ENCODE measurements at regions not wholly inside any gene's neighbourhood (a gene's known extent, or its start where the extent isn't known, plus 50 kb on each side); places are given as distances from the start of the nearest gene placed in this dataset.

DNA sequence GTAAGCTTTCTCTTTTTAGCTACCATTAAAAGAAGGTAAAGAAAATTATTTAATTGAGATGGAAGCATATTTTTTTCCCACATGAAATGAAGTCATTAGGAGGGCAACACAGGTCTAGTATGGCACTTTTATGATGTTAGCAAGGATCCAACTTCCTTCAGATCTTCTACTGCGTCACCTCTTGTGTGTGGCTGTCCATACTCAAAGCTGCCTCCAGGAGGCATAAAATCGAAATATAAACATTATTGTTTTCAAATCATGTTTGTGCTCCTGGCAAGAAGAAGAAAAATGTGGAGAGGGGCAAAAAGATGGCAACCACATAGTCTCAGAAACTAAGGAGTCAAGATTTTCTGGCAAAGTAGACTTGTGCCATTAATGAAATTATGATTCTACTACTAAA is 791.7 kb upstream of the EPHA6 start:
- Histone ChIP-seq H3K27me3 (ENCODE audit: insufficient read depth, low read depth, low read length) (no peaks in the 10 kb centered on the region), H4K20me1 (ENCODE audit: insufficient read depth) (no peaks in the 10 kb centered on the region), H3K79me2 (replicated peaks; ENCODE audit: insufficient read depth, low read length) (no peaks in the 10 kb centered on the region), H3K9me2 (ENCODE audit: insufficient read depth, low read length) (no peaks in the 10 kb centered on the region), H3K9me3 (ENCODE audit: low read length) (no peaks in the 10 kb centered on the region), H3K27ac (ENCODE audit: low read length) (no peak overlapping the region), H3F3A (ENCODE audit: insufficient read depth, low read length, poor library complexity, severe bottlenecking) (no peaks in the 10 kb centered on the region), H3K4me3 (ENCODE audit: low read length) (no peak overlapping the region), H3K9ac (ENCODE audit: low read length) (no peak overlapping the region), H3K36me3 (ENCODE audit: insufficient read depth, low read length) (no peaks in the 10 kb centered on the region), H2AFZ (ENCODE audit: low read depth, low read length) (no peak overlapping the region), H3K4me2 (ENCODE audit: low read length) (no peak overlapping the region)
- no peak for TF ChIP-seq EZH2 (IDR thresholded peaks at IDR 0.05; ENCODE audit: borderline replicate concordance, insufficient read depth, low read length, poor library complexity, severe bottlenecking)

DNA sequence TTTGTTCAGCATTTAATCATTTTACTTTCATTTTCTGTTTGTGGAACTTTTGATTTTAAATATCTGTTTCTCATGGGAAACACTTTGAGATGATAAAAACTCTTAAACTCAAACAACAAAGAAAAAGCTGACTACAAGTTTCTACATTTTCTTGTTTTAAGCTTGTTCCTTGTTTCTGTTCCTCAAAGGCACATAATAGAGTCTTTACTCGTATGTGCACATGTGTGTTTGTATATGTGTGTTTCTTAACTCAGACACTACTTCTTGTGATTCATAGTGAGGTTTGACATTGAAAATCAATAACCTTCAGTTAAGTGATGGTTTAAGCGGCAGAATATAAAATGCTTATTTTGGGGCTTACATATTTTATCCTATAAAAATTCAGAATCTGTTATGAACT is 786.7 kb upstream of the EPHA6 start:
- Histone ChIP-seq H3K79me2 (replicated peaks; ENCODE audit: insufficient read depth, low read length) (no peaks in the 10 kb centered on the region), H4K20me1 (ENCODE audit: insufficient read depth) (no peaks in the 10 kb centered on the region), H3K36me3 (ENCODE audit: insufficient read depth, low read length) (no peaks in the 10 kb centered on the region), H3K4me3 (ENCODE audit: low read length) (no peak overlapping the region), H3K4me2 (ENCODE audit: low read length) (no peak overlapping the region), H3K27me3 (ENCODE audit: insufficient read depth, low read depth, low read length) (no peaks in the 10 kb centered on the region), H3K27ac (ENCODE audit: low read length) (no peak overlapping the region), H3K9me3 (ENCODE audit: low read length) (no peaks in the 10 kb centered on the region), H3K9me2 (ENCODE audit: insufficient read depth, low read length) (no peaks in the 10 kb centered on the region), H2AFZ (ENCODE audit: low read depth, low read length) (no peak overlapping the region), H3K9ac (ENCODE audit: low read length) (no peak overlapping the region), H3F3A (ENCODE audit: insufficient read depth, low read length, poor library complexity, severe bottlenecking) (no peaks in the 10 kb centered on the region)
- TF ChIP-seq, protein P1, sequence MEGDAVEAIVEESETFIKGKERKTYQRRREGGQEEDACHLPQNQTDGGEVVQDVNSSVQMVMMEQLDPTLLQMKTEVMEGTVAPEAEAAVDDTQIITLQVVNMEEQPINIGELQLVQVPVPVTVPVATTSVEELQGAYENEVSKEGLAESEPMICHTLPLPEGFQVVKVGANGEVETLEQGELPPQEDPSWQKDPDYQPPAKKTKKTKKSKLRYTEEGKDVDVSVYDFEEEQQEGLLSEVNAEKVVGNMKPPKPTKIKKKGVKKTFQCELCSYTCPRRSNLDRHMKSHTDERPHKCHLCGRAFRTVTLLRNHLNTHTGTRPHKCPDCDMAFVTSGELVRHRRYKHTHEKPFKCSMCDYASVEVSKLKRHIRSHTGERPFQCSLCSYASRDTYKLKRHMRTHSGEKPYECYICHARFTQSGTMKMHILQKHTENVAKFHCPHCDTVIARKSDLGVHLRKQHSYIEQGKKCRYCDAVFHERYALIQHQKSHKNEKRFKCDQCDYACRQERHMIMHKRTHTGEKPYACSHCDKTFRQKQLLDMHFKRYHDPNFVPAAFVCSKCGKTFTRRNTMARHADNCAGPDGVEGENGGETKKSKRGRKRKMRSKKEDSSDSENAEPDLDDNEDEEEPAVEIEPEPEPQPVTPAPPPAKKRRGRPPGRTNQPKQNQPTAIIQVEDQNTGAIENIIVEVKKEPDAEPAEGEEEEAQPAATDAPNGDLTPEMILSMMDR (IDR thresholded peaks at IDR 0.05; ENCODE audit: poor library complexity, severe bottlenecking), result no peak
- TF ChIP-seq, protein P2, sequence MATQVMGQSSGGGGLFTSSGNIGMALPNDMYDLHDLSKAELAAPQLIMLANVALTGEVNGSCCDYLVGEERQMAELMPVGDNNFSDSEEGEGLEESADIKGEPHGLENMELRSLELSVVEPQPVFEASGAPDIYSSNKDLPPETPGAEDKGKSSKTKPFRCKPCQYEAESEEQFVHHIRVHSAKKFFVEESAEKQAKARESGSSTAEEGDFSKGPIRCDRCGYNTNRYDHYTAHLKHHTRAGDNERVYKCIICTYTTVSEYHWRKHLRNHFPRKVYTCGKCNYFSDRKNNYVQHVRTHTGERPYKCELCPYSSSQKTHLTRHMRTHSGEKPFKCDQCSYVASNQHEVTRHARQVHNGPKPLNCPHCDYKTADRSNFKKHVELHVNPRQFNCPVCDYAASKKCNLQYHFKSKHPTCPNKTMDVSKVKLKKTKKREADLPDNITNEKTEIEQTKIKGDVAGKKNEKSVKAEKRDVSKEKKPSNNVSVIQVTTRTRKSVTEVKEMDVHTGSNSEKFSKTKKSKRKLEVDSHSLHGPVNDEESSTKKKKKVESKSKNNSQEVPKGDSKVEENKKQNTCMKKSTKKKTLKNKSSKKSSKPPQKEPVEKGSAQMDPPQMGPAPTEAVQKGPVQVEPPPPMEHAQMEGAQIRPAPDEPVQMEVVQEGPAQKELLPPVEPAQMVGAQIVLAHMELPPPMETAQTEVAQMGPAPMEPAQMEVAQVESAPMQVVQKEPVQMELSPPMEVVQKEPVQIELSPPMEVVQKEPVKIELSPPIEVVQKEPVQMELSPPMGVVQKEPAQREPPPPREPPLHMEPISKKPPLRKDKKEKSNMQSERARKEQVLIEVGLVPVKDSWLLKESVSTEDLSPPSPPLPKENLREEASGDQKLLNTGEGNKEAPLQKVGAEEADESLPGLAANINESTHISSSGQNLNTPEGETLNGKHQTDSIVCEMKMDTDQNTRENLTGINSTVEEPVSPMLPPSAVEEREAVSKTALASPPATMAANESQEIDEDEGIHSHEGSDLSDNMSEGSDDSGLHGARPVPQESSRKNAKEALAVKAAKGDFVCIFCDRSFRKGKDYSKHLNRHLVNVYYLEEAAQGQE (IDR thresholded peaks at IDR 0.05; ENCODE audit: borderline replicate concordance), result no peak
- TF ChIP-seq EZH2 (IDR thresholded peaks at IDR 0.05; ENCODE audit: borderline replicate concordance, insufficient read depth, low read length, poor library complexity, severe bottlenecking) (no peak), POLR2AphosphoS5 (IDR thresholded peaks at IDR 0.05) (no peak), RAD21 (conservative IDR thresholded peaks at IDR 0.05) (no peak), SMC3 (conservative IDR thresholded peaks at IDR 0.05; ENCODE audit: poor library complexity) (no peak)

DNA sequence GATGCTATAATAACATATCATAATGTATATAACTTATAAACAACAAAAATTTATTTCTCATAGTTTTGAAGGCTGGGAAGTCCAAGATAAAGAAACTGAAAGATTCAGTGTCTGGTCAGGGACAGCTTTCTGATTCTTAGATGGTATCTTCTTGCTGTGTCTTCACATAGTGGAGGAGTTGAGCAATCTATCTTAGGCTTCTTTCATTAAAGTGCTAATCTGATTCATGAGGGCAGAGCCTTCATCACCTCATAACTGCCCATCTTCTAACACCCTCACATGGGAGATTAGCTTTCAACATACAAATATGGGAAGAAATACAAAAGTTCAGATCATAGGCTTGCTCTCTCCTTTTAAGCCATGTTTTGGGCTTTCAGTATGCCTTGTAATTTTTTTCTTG is 774.8 kb upstream of the EPHA6 start:
- no peaks in the 10 kb centered on the region for H3K9me3 ChIP-seq (ENCODE audit: low read length)
- H3K27ac ChIP-seq (ENCODE audit: low read length), result no peak overlapping the region
- TF ChIP-seq EP300 (conservative IDR thresholded peaks at IDR 0.05; ENCODE audit: poor library complexity, severe bottlenecking), result no peak
- TF ChIP-seq, protein P1 (IDR thresholded peaks at IDR 0.05; ENCODE audit: poor library complexity, severe bottlenecking), result no peak
- no peak for TF ChIP-seq MXI1 (conservative IDR thresholded peaks at IDR 0.05; ENCODE audit: poor library complexity, severe bottlenecking)
- TF ChIP-seq POLR2AphosphoS5 (IDR thresholded peaks at IDR 0.05), result no peak
- no peak for TF ChIP-seq SMC3 (conservative IDR thresholded peaks at IDR 0.05; ENCODE audit: poor library complexity)
- TF ChIP-seq RAD21 (conservative IDR thresholded peaks at IDR 0.05), result no peak
- TF ChIP-seq, protein P2 (IDR thresholded peaks at IDR 0.05; ENCODE audit: borderline replicate concordance), result no peak
- no peak for TF ChIP-seq TAF1 (IDR thresholded peaks at IDR 0.05; ENCODE audit: low read depth)
- no peak for TF ChIP-seq EZH2 (IDR thresholded peaks at IDR 0.05; ENCODE audit: borderline replicate concordance, insufficient read depth, low read length, poor library complexity, severe bottlenecking)
- H3K9me2 ChIP-seq (ENCODE audit: insufficient read depth, low read length), result no peaks in the 10 kb centered on the region
- no peaks in the 10 kb centered on the region for H3K36me3 ChIP-seq (ENCODE audit: insufficient read depth, low read length)
- H4K20me1 ChIP-seq (ENCODE audit: insufficient read depth), result no peaks in the 10 kb centered on the region
- no peak overlapping the region for H3K4me3 ChIP-seq (ENCODE audit: low read length)
- H3K27me3 ChIP-seq (ENCODE audit: insufficient read depth, low read depth, low read length), result no peaks in the 10 kb centered on the region
- H3K4me2 ChIP-seq (ENCODE audit: low read length), result no peak overlapping the region
- no peak overlapping the region for H3K9ac ChIP-seq (ENCODE audit: low read length)
- no peaks in the 10 kb centered on the region for H3F3A ChIP-seq (ENCODE audit: insufficient read depth, low read length, poor library complexity, severe bottlenecking)
- no peak overlapping the region for H2AFZ ChIP-seq (ENCODE audit: low read depth, low read length)
- no peaks in the 10 kb centered on the region for H3K79me2 ChIP-seq (replicated peaks; ENCODE audit: insufficient read depth, low read length)
